Endothelial cell of umbilical vein (primary cell): ENCODE measurements at regions not wholly inside any gene's neighbourhood (a gene's known extent, or its start where the extent isn't known, plus 50 kb on each side); places are given as distances from the start of the nearest gene placed in this dataset.

Source experiments
- BruUV-seq: library from RNA; stranded (reverse); fragments of 400-500 nt; replicated peaks from 2 replicates; lab custom pipeline; 2021; lab: Mats Ljungman, UMichigan
- CTCF ChIA-PET: fragments of 300-600, 350-600 bp; sonication (Branson Sonifier 250); formaldehyde crosslinking; loops from one replicate; lab custom pipeline; 2021; ENCODE audit warnings: antibody characterized with exemption, inconsistent platforms; lab: Charles Lee
- POLR2A ChIA-PET: fragments of 300-600, 350-600 bp; sonication (Branson Sonifier 250); formaldehyde crosslinking; loops from one replicate; lab custom pipeline; 2021; ENCODE audit warnings: antibody characterized with exemption, inconsistent platforms; lab: Charles Lee
- DNase-seq: peaks from one replicate; pipeline ENCODE4 v3.0.0-alpha.2; 2011; ENCODE audit warnings: low read depth, low spot score
- FAIRE-seq: peaks from 2 replicates; lab custom pipeline; 2011; peaks lifted over from hg19 to GRCh38; lab: Jason Lieb, UNC
- H2AFZ ChIP-seq: 2 replicates; pipeline ENCODE4 v1.6.0; 2012; ENCODE audit warnings: low read depth, low read length, control low read depth, inconsistent platforms
- H3K27ac ChIP-seq: 2 replicates; pipeline ENCODE4 v1.5.1; 2011; ENCODE audit warnings: low read depth, mild to moderate bottlenecking, control low read depth, low read length, moderate library complexity; ENCODE audit not compliant: insufficient read depth
- H3K27me3 ChIP-seq, 2 experiments: 2 replicates each; pipeline versions ENCODE4 v1.6.0 to v1.6.1; 2011; ENCODE audit warnings: low read length in 2 of 2, mixed read lengths in 1 of 2; ENCODE audit not compliant: control insufficient read depth in 2 of 2, insufficient read depth in 2 of 2
- H3K36me3 ChIP-seq, 2 experiments: 2 replicates in 1 of 2; 3 replicates in 1 of 2; pipeline ENCODE4 v1.5.1; 2011; ENCODE audit warnings: low read length in 2 of 2, mild to moderate bottlenecking in 1 of 2, moderate library complexity in 1 of 2; ENCODE audit not compliant: control insufficient read depth in 2 of 2, insufficient read depth in 2 of 2; ENCODE audit errors: extremely low read depth in 1 of 2
- H3K4me1 ChIP-seq: 3 replicates; pipeline ENCODE4 v1.5.1; 2011; ENCODE audit warnings: mild to moderate bottlenecking, low read length; ENCODE audit not compliant: control insufficient read depth, insufficient read depth; ENCODE audit errors: extremely low read depth
- H3K4me2 ChIP-seq: 2 replicates; pipeline ENCODE4 v1.6.1; 2011; ENCODE audit warnings: low read length, control low read depth, mixed read lengths; ENCODE audit not compliant: insufficient read depth
- H3K4me3 ChIP-seq, 3 experiments: fragments of 200-600 bp in 1 of 3; sonication (generic), shearing (Covaris generic) in 1 of 3; replicated peaks in 1 of 3; 2 replicates each; pipeline ENCODE4 v1.5.1; 2011 to 2016; ENCODE audit warnings: control low read depth in 3 of 3, low read length in 3 of 3, mild to moderate bottlenecking in 2 of 3, inconsistent platforms in 1 of 3, low read depth in 1 of 3, moderate library complexity in 1 of 3; ENCODE audit not compliant: insufficient read depth in 1 of 3
- H3K79me2 ChIP-seq: 2 replicates; pipeline ENCODE4 v1.6.0; 2012; ENCODE audit warnings: low read length, inconsistent platforms; ENCODE audit not compliant: control insufficient read depth, insufficient read depth
- H3K9ac ChIP-seq: replicated peaks from 2 replicates; pipeline ENCODE3; 2011; ENCODE audit warnings: low read length, control low read depth; ENCODE audit not compliant: insufficient read depth; ENCODE audit errors: extremely low read depth
- H3K9me1 ChIP-seq: replicated peaks from 3 replicates; pipeline ENCODE4 v1.6.0; 2011; ENCODE audit warnings: mild to moderate bottlenecking, low read length; ENCODE audit not compliant: control insufficient read depth, insufficient read depth; ENCODE audit errors: extremely low read depth
- H3K9me3 ChIP-seq: replicated peaks from 2 replicates; pipeline ENCODE4 v1.5.1; 2012; ENCODE audit warnings: low read length, inconsistent platforms; ENCODE audit not compliant: control insufficient read depth, insufficient read depth
- H4K20me1 ChIP-seq: replicated peaks from 2 replicates; pipeline ENCODE3; 2011; ENCODE audit warnings: mild to moderate bottlenecking, low read length; ENCODE audit not compliant: control insufficient read depth, insufficient read depth; ENCODE audit errors: extremely low read depth
- EZH2 ChIP-seq: IDR thresholded peaks from 2 replicates; pipeline ENCODE4 v1.6.1; 2012; ENCODE audit warnings: borderline replicate concordance, low read depth, mild to moderate bottlenecking, moderate library complexity, low read length, inconsistent platforms; ENCODE audit not compliant: severe bottlenecking
- FOS ChIP-seq: IDR thresholded peaks from 2 replicates; pipeline ENCODE4 v1.6.1; 2011; ENCODE audit warnings: mild to moderate bottlenecking, low read length, moderate library complexity, borderline replicate concordance; ENCODE audit not compliant: insufficient read depth
- GATA2 ChIP-seq: IDR thresholded peaks from 2 replicates; pipeline ENCODE4 v1.7.0; 2011; ENCODE audit warnings: low read depth, mild to moderate bottlenecking, moderate library complexity, mixed read lengths, low read length; ENCODE audit not compliant: insufficient read length, insufficient read depth
- JUN ChIP-seq: IDR thresholded peaks from 2 replicates; pipeline ENCODE4 v1.6.1; 2011; ENCODE audit warnings: borderline replicate concordance, low read depth; ENCODE audit not compliant: insufficient read length, insufficient read depth
- MYC ChIP-seq: IDR thresholded peaks from one replicate; pipeline ENCODE4 v1.6.1; 2011; ENCODE audit warnings: mild to moderate bottlenecking, low read depth, low read length
- POLR2A ChIP-seq: IDR thresholded peaks from 2 replicates; pipeline ENCODE4 v1.6.1; 2012; ENCODE audit warnings: low read depth, mild to moderate bottlenecking, control low read depth, low read length
- POLR2AphosphoS5 ChIP-seq: IDR thresholded peaks from 2 replicates; pipeline ENCODE4 v1.6.1; 2012; ENCODE audit warnings: low read depth, mild to moderate bottlenecking, control low read depth, low read length, moderate library complexity; ENCODE audit not compliant: insufficient read depth
- dilution Hi-C: fragments of 300-500 bp; cut with MboI; formaldehyde crosslinking; loops from one replicate; pipeline ENCODE4 v1.15.0; 2019; ENCODE audit warnings: low sequenced_read_pairs; ENCODE audit not compliant: extremely low pct_ligation_motif_present
- intact Hi-C: fragments of 100-400 bp; cut with micrococcal nuclease; formaldehyde crosslinking; loops from one replicate; pipeline ENCODE4 v1.10.0; 2022
- TF ChIP-seq, protein P1 (sequence below): IDR thresholded peaks from 2 replicates; pipeline ENCODE4 v1.6.1; 2011; ENCODE audit not compliant: insufficient read depth, insufficient read length
- TF ChIP-seq, protein P2 (sequence below), 2 donors: IDR thresholded peaks; 1 replicate in 1 of 2; 2 replicates in 1 of 2; pipeline ENCODE4 v1.5.1; 2011; ENCODE audit warnings: low read length in 2 of 2, mild to moderate bottlenecking in 2 of 2, moderate library complexity in 2 of 2, control low read depth in 1 of 2, inconsistent platforms in 1 of 2, low read depth in 1 of 2; ENCODE audit not compliant: insufficient read depth in 1 of 2; ENCODE audit errors: extremely low read depth in 1 of 2

DNA sequence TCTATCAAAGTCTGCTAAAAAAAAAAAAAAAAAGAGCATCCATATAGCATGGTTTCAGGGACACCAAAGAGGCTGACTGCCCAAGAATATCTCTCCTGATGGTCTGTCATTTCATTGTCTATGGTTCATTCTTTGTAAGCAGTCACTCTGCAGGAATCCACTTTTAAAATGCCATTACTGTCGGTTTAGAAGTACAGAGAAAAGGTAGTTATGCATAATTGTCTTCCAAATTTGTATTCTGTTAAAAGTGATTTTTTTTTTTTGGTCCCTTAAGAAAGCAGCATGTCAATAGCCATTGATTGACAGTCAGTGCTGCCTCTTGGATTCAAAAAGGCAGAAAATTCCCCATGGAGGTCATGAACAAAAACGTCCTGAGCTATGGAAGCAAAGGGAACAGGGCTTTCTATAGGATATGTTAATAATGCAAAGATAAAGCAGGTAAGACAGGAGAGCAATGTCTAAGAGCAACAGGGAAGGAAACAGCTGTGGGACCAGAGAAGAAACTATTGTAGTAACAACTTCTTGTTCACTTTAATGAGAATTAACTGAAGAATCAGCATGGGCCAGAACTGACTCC, 245.8 kb downstream of the TMX3 start:
- no peak for DNase-seq
- no peak overlapping the region for H3K4me3 ChIP-seq
- no peak overlapping the region for H3K27ac ChIP-seq
- intact Hi-C loops (no loop called here), dilution Hi-C loops (no loop called here)
- H4K20me1 ChIP-seq, result no peaks in the 10 kb centered on the region
- no peaks in the 10 kb centered on the region for H3K9me1 ChIP-seq
- FAIRE-seq, result no peak
- CTCF ChIA-PET, result no interaction called here
- H3K4me2 ChIP-seq, result no peak overlapping the region
- TF ChIP-seq GATA2, result no peak
- no peak for TF ChIP-seq EZH2
- TF ChIP-seq, protein P1, sequence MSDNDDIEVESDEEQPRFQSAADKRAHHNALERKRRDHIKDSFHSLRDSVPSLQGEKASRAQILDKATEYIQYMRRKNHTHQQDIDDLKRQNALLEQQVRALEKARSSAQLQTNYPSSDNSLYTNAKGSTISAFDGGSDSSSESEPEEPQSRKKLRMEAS, result no peak
- no peak for TF ChIP-seq POLR2AphosphoS5
- no peak for TF ChIP-seq JUN
- TF ChIP-seq MYC, result no peak
- no peak for TF ChIP-seq FOS
- no peak for TF ChIP-seq POLR2A
- TF ChIP-seq, protein P2, sequence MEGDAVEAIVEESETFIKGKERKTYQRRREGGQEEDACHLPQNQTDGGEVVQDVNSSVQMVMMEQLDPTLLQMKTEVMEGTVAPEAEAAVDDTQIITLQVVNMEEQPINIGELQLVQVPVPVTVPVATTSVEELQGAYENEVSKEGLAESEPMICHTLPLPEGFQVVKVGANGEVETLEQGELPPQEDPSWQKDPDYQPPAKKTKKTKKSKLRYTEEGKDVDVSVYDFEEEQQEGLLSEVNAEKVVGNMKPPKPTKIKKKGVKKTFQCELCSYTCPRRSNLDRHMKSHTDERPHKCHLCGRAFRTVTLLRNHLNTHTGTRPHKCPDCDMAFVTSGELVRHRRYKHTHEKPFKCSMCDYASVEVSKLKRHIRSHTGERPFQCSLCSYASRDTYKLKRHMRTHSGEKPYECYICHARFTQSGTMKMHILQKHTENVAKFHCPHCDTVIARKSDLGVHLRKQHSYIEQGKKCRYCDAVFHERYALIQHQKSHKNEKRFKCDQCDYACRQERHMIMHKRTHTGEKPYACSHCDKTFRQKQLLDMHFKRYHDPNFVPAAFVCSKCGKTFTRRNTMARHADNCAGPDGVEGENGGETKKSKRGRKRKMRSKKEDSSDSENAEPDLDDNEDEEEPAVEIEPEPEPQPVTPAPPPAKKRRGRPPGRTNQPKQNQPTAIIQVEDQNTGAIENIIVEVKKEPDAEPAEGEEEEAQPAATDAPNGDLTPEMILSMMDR (IDR thresholded peaks at IDR 0.05; ENCODE audit: extremely low read depth in 1 of 2, insufficient read depth in 1 of 2, low read depth in 1 of 2, low read length in 2 of 2), result no peak
- H3K4me1 ChIP-seq, result no peaks in the 10 kb centered on the region
- no peak overlapping the region for H2AFZ ChIP-seq
- H3K36me3 ChIP-seq, result no peaks in the 10 kb centered on the region
- no TSS peak for BruUV-seq
- H3K9ac ChIP-seq, result no peak overlapping the region
- POLR2A ChIA-PET, result no interaction called here
- no peaks in the 10 kb centered on the region for H3K79me2 ChIP-seq
- H3K9me3 ChIP-seq, result no peaks in the 10 kb centered on the region
- no peaks in the 10 kb centered on the region for H3K27me3 ChIP-seq
